IgD-negative memory B cell (primary cell): ENCODE measurements at regions not wholly inside any gene's neighbourhood (a gene's known extent, or its start where the extent isn't known, plus 50 kb on each side); places are given as distances from the start of the nearest gene placed in this dataset.
A peak's percentile ranks its signal among the peaks of the same experiment; 100 is the strongest.
"Not testable (repeated sequence)": the region's sequence is repeated elsewhere in the genome, so short reads cannot be mapped to it uniquely, and the experiment has no call there.

Experiments used
- H3K27ac Mint-ChIP-seq, 3 donors: one replicate each; pipeline ENCODE4 v1.8.0; 2020 to 2022; ENCODE audit warnings: mild to moderate bottlenecking in 3 of 3, mixed read lengths in 3 of 3, moderate library complexity in 1 of 3
- H3K27me3 Mint-ChIP-seq: one replicate; pipeline ENCODE4 v1.8.0; 2021; ENCODE audit warnings: mixed read lengths
- H3K36me3 Mint-ChIP-seq: one replicate; pipeline ENCODE4 v1.8.0; 2020; ENCODE audit warnings: mild to moderate bottlenecking, mixed read lengths
- H3K4me1 Mint-ChIP-seq, 3 donors: one replicate each; pipeline ENCODE4 v1.8.0; 2020 to 2022; ENCODE audit warnings: mixed read lengths in 3 of 3, mild to moderate bottlenecking in 1 of 3
- H3K4me3 Mint-ChIP-seq, 4 donors: one replicate each; pipeline ENCODE4 v1.8.0; 2020 to 2022; ENCODE audit warnings: mild to moderate bottlenecking in 4 of 4, mixed read lengths in 4 of 4, moderate library complexity in 3 of 4
- H3K9me3 Mint-ChIP-seq, 3 donors: one replicate each; pipeline ENCODE4 v1.8.0; 2020 to 2021; ENCODE audit warnings: mixed read lengths in 3 of 3, mild to moderate bottlenecking in 1 of 3

DNA sequence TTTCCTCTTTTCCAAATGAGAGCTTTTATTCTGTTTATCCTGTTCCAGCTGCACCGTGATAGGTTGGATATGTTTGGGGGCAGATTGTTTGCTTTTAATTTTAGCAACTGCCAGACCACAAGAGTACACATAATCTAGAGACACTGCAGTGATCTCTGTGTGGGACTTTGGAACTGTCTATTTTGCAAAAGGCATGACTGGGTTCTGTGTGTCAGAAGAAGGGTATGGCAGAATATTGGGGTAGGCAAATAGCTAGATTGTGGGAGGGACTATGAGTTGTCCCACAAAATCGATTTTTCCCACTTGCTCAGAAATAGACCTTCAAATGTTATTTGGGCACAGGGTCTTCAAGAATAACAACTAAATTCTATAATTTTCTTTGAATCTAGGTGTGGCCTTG is 275.9 kb upstream of the KITLG start:
- H3K36me3 Mint-ChIP-seq: no peaks in the 10 kb centered on the region
- H3K27me3 Mint-ChIP-seq: no peaks in the 10 kb centered on the region
- H3K27ac Mint-ChIP-seq: no peak overlapping the region
- H3K4me3 Mint-ChIP-seq: no peak overlapping the region
- H3K9me3 Mint-ChIP-seq: peaks cover 0 to 1% (median 0%) of the 10 kb centered on the region in 3 donors
- no peaks in the 10 kb centered on the region for H3K4me1 Mint-ChIP-seq

DNA sequence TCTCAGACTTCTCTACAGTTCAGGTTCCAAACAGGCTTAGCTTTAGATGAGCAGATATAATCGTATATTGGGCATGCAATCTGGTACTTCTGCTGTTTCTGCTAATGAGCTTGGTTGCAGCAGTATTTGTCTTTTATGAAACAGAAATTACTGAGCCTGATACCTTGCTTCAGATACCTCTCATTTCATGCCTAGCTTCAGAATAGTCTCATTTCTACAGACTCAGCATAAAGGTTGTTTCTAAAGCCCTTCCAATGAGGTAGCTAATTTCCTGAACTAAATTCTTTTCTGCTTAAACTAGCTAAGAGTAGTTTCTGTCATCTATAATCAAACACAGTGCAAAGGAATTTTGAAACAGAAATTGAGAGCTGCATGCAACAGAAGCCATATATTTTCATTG is 275.0 kb upstream of the KITLG start:
- H3K27ac Mint-ChIP-seq: no peak overlapping the region
- no peaks in the 10 kb centered on the region for H3K27me3 Mint-ChIP-seq
- H3K4me1 Mint-ChIP-seq: no peaks in the 10 kb centered on the region
- no peaks in the 10 kb centered on the region for H3K36me3 Mint-ChIP-seq
- peaks cover 0 to 1% (median 0%) of the 10 kb centered on the region in 3 donors for H3K9me3 Mint-ChIP-seq
- no peak overlapping the region for H3K4me3 Mint-ChIP-seq

DNA sequence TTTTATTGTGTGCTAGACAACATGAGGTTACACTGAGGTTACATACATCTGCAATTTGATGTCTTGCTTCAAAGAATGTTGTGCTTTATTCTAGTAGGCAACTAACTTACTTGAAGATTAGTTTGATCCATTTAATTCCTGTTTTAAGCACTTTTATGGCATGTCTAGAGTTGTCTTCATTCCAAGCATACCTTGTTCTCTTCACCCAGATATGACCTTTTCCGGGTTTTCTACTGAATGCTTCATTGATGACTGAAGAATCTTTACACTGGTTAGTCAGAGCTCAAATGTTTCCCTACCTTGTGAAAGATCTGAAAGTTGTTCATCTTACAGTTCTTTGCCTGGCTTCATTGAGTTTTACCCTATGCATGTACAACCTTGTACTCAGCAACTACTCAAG is 274.0 kb upstream of the KITLG start:
- Mint-ChIP-seq H3K4me3 (no peak overlapping the region), H3K4me1 (no peaks in the 10 kb centered on the region), H3K27me3 (no peaks in the 10 kb centered on the region), H3K27ac (no peak overlapping the region), H3K9me3 (peaks cover 0 to 1% (median 0%) of the 10 kb centered on the region in 3 donors), H3K36me3 (no peaks in the 10 kb centered on the region)

- not testable (repeated sequence) for H3K36me3 Mint-ChIP-seq, H3K4me3 Mint-ChIP-seq, H3K9me3 Mint-ChIP-seq, H3K27ac Mint-ChIP-seq, H3K4me1 Mint-ChIP-seq, H3K27me3 Mint-ChIP-seq
Observed at GRCh38 chr12:88847246-88847645, 267.0 kb upstream of the KITLG start.

DNA sequence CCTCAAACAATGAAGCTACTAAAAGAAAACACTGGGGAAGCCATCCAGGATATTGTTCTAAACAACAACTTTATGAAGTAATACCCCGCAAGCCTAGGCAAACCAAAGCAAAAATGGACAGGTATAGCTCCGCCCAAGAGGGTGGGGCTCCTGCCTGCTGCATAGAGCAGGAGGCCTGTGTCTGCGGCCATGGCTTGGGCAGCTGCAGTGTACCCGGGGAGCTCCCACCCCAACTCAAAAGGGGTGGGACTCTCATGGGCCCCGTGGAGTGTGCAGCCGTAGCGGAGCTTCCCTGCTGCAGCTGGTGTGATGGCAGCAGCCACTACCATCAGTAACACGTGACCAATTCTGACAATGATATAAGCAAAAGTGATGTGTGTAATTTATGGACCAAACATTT is 264.2 kb upstream of the KITLG start:
- H3K4me3 Mint-ChIP-seq: no peak overlapping the region
- peaks cover 5 to 11% (median 8%) of the 10 kb centered on the region in 3 donors for H3K9me3 Mint-ChIP-seq

DNA sequence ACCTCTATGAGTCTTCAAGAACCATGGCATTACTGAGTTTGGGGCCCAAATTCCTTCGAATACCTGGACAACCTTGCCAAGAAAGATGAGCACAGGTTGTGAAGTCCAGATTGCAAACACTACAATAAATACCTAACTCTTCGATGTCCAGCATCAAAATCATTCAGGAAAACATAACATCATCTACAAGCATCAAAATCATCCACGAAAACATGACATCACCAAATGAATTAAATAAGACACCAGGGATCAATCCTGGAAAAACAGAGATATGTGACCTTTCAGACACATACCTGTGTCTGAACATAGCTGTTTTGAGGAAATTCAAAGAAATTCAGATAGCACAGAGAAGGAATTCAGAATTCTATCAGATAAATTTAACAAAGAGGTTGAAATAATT is 262.0 kb upstream of the KITLG start:
- Mint-ChIP-seq H3K4me3 (no peak overlapping the region), H3K27me3 (no peaks in the 10 kb centered on the region)

More for the DNA sequence above, 264.2 kb upstream of the KITLG start:
- H3K36me3 Mint-ChIP-seq: no peaks in the 10 kb centered on the region
- no peaks in the 10 kb centered on the region for H3K27me3 Mint-ChIP-seq
- no peak overlapping the region for H3K27ac Mint-ChIP-seq
- H3K4me1 Mint-ChIP-seq: no peaks in the 10 kb centered on the region

DNA sequence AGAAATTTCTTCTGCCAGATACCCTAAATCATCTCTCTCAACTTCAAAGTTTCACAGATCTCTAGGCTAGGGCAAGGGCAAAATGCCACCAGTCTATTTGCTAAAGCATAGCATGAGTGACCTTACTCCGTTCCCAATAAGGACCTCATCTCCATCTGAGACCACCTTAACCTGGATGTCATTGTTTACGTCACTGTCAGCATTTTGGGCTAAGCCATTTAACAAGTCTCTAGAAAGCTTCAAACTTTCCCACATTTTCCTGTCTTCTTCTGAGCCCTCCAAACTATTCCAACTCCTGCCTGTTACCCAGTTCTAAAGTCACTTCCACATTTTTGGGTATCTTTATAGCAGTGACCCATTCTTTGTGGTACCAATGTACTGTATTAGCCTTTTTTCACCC is 259.2 kb upstream of the KITLG start:
- no peaks in the 10 kb centered on the region for H3K4me1 Mint-ChIP-seq
- no peak overlapping the region for H3K4me3 Mint-ChIP-seq
- no peaks in the 10 kb centered on the region for H3K36me3 Mint-ChIP-seq
- H3K9me3 Mint-ChIP-seq: peaks cover 9 to 21% (median 10%) of the 10 kb centered on the region in 3 donors
- H3K27ac Mint-ChIP-seq: peak overlapping the region in 1 of 3 donors; percentile 3
- H3K27me3 Mint-ChIP-seq: no peaks in the 10 kb centered on the region

More for the DNA sequence above, 262.0 kb upstream of the KITLG start:
- Mint-ChIP-seq H3K9me3 (peaks cover 7 to 21% (median 8%) of the 10 kb centered on the region in 3 donors), H3K4me1 (no peaks in the 10 kb centered on the region), H3K27ac (no peak overlapping the region), H3K36me3 (no peaks in the 10 kb centered on the region)

- Mint-ChIP-seq H3K4me3 (no peak overlapping the region), H3K9me3 (peaks cover 4 to 16% (median 5%) of the 10 kb centered on the region in 3 donors), H3K4me1 (no peaks in the 10 kb centered on the region), H3K27me3 (no peaks in the 10 kb centered on the region), H3K27ac (no peak overlapping the region), H3K36me3 (no peaks in the 10 kb centered on the region)
Observed at GRCh38 chr12:88836156-88836555, 255.9 kb upstream of the KITLG start.

DNA sequence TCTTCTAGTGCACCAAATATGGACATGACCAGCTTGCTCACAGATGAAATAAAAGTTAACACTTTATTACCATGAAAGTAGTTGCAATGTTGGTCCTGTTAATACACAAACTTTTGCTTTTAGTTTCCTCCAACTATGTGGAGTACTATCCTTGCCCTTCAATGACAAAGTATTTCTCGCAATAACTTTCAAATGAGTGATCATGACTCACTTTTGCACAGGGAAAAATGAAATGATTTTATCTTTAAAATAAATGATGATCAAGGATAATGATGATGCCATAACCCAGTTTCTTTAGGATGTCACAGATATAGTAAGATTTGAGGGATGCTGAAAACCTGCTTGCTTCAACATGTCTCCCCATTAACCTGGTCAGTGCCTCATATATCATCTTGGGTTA is 254.0 kb upstream of the KITLG start:
- H3K4me1 Mint-ChIP-seq: no peaks in the 10 kb centered on the region
- H3K4me3 Mint-ChIP-seq: no peak overlapping the region
- H3K36me3 Mint-ChIP-seq: no peaks in the 10 kb centered on the region
- H3K9me3 Mint-ChIP-seq: peaks cover 2 to 8% (median 4%) of the 10 kb centered on the region in 3 donors
- no peaks in the 10 kb centered on the region for H3K27me3 Mint-ChIP-seq
- H3K27ac Mint-ChIP-seq: no peak overlapping the region

DNA sequence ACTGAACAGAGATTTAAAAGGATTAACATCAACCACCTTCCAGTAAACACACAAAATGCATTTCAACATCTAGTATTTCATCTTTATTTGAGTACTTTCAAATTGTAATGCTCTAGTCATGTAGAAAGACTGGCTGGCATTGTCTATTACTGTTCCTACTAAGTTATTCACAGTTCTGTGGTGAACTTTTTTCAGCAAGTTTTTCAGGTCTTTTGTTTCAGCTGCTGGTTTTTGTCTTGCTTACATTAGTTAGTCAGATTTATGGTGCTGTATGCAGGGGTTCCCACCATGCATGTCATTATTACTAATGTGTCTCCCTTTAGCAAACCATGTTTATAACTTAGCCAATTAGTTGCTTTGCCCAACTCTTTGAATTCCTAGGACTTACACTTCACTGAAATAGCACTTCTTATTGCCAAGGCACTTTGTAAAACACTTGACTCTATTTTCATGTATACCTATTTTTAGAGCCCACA is 253.4 kb upstream of the KITLG start:
- no peaks in the 10 kb centered on the region for H3K4me1 Mint-ChIP-seq
- no peaks in the 10 kb centered on the region for H3K27me3 Mint-ChIP-seq
- H3K4me3 Mint-ChIP-seq: no peak overlapping the region

DNA sequence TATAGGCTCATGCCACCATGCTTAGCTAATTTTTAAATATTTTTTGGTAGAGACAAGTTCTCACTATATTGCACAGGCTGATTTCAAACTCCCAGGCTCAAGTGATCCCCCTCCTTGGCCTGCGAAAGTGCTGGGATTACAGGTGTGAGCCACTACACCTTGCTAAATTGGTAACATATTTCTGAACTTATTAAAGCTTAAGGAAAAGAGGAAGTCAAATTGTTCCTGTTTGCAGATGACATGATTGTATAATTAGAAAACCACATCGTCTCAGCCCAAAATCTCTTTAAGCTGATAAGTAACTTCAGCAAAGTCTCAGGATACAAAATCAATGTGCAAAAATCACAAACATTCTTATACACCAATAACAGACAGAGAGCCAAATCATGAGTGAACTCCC is 248.3 kb upstream of the KITLG start:
- not testable (repeated sequence) for H3K27ac Mint-ChIP-seq, H3K27me3 Mint-ChIP-seq, H3K4me1 Mint-ChIP-seq, H3K4me3 Mint-ChIP-seq, H3K36me3 Mint-ChIP-seq, H3K9me3 Mint-ChIP-seq

More for the DNA sequence above, 253.4 kb upstream of the KITLG start:
- peaks cover 2 to 7% (median 4%) of the 10 kb centered on the region in 3 donors for H3K9me3 Mint-ChIP-seq
- H3K36me3 Mint-ChIP-seq: no peaks in the 10 kb centered on the region
- H3K27ac Mint-ChIP-seq: no peak overlapping the region

- Mint-ChIP-seq H3K4me3 (no peak overlapping the region), H3K27ac (no peak overlapping the region), H3K27me3 (no peaks in the 10 kb centered on the region), H3K36me3 (no peaks in the 10 kb centered on the region), H3K4me1 (no peaks in the 10 kb centered on the region), H3K9me3 (peaks cover 0 to 9% (median 3%) of the 10 kb centered on the region in 3 donors)
Observed at GRCh38 chr12:88820012-88820411, 239.7 kb upstream of the KITLG start.

GRCh38 chr12:88816201-88816600 is 235.9 kb upstream of the KITLG start:
- H3K27ac Mint-ChIP-seq: no peak overlapping the region
- no peaks in the 10 kb centered on the region for H3K27me3 Mint-ChIP-seq
- H3K36me3 Mint-ChIP-seq: no peaks in the 10 kb centered on the region
- H3K9me3 Mint-ChIP-seq: peaks cover 1 to 9% (median 5%) of the 10 kb centered on the region in 3 donors
- no peak overlapping the region for H3K4me3 Mint-ChIP-seq
- no peaks in the 10 kb centered on the region for H3K4me1 Mint-ChIP-seq

- peaks cover 1 to 9% (median 5%) of the 10 kb centered on the region in 3 donors for H3K9me3 Mint-ChIP-seq
- no peak overlapping the region for H3K4me3 Mint-ChIP-seq
- H3K36me3 Mint-ChIP-seq: no peaks in the 10 kb centered on the region
- no peaks in the 10 kb centered on the region for H3K27me3 Mint-ChIP-seq
- H3K4me1 Mint-ChIP-seq: no peaks in the 10 kb centered on the region
- no peak overlapping the region for H3K27ac Mint-ChIP-seq
Observed at GRCh38 chr12:88814779-88815178, 234.5 kb upstream of the KITLG start.

- Mint-ChIP-seq H3K4me3 (no peak overlapping the region), H3K4me1 (no peaks in the 10 kb centered on the region)
Observed at GRCh38 chr12:88812610-88813009, 232.3 kb upstream of the KITLG start.

GRCh38 chr12:88810806-88811205 is 230.5 kb upstream of the KITLG start:
- Mint-ChIP-seq H3K9me3 (peaks cover 0 to 5% (median 1%) of the 10 kb centered on the region in 3 donors), H3K4me3 (no peak overlapping the region), H3K27me3 (no peaks in the 10 kb centered on the region), H3K36me3 (no peaks in the 10 kb centered on the region), H3K4me1 (no peaks in the 10 kb centered on the region), H3K27ac (no peak overlapping the region)

More at GRCh38 chr12:88812610-88813009, 232.3 kb upstream of the KITLG start:
- H3K36me3 Mint-ChIP-seq: no peaks in the 10 kb centered on the region
- H3K27ac Mint-ChIP-seq: no peak overlapping the region
- H3K9me3 Mint-ChIP-seq: peaks cover 0 to 5% (median 1%) of the 10 kb centered on the region in 3 donors
- H3K27me3 Mint-ChIP-seq: no peaks in the 10 kb centered on the region

DNA sequence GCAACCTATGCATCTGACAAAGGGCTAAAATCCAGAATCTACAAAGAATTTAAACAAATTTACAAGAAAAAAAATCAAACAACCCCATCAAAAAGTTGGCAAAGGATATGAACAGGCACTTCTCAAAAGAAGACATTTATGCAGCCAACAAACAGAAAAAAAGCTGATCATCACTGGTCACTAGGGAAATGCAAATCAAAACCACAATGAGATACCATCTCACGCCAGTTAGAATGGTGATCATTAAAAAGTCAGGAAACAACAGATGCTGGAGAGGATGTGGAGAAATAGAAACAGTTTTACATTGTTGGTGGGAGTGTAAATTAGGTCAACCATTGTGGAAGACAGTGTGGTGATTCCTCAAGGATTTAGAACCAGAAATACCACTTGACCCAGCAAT is 229.6 kb upstream of the KITLG start:
- H3K27me3 Mint-ChIP-seq: not testable (repeated sequence)

More for the DNA sequence above, 229.6 kb upstream of the KITLG start:
- not testable (repeated sequence) for H3K9me3 Mint-ChIP-seq, H3K4me1 Mint-ChIP-seq, H3K36me3 Mint-ChIP-seq, H3K27ac Mint-ChIP-seq, H3K4me3 Mint-ChIP-seq
